HG03520 (cell line): ENCODE measurements at regions not wholly inside any gene's neighbourhood (a gene's known extent, or its start where the extent isn't known, plus 50 kb on each side); places are given as distances from the start of the nearest gene placed in this dataset.
"Not testable (repeated sequence)": the region's sequence is repeated elsewhere in the genome, so short reads cannot be mapped to it uniquely, and the experiment has no call there.

Experiments
- ATAC-seq: cut with Tn5 transposase; IDR thresholded peaks from one replicate; pipeline ENCODE4 v1.9.1; 2021; ENCODE audit warnings: mild to moderate bottlenecking, moderate library complexity; ENCODE audit not compliant: unreplicated experiment

GRCh38 chr11:42802201-42802899 lies 509.4 kb upstream of the API5 start:
- ATAC-seq: no peak

- ATAC-seq: no peak
Observed at GRCh38 chr11:42806191-42806590, 505.6 kb upstream of the API5 start.

GRCh38 chr11:42812361-42812760 lies 499.4 kb upstream of the API5 start:
- no peak for ATAC-seq

- no peak for ATAC-seq
Observed at GRCh38 chr11:42812960-42813359, 498.8 kb upstream of the API5 start.

- ATAC-seq: no peak
Observed at GRCh38 chr11:42816471-42816870, 495.3 kb upstream of the API5 start.

- ATAC-seq: no peak
Observed at GRCh38 chr11:42819126-42819525, 492.7 kb upstream of the API5 start.

- ATAC-seq: not testable (repeated sequence)
Observed at GRCh38 chr11:42822188-42822587, 489.6 kb upstream of the API5 start.

GRCh38 chr11:42823546-42823945 lies 488.2 kb upstream of the API5 start:
- ATAC-seq: no peak

GRCh38 chr11:42824067-42824466 lies 487.7 kb upstream of the API5 start:
- ATAC-seq: no peak

- ATAC-seq: no peak
Observed at GRCh38 chr11:42825598-42825997, 486.2 kb upstream of the API5 start.

- ATAC-seq: no peak
Observed at GRCh38 chr11:42827845-42828244, 484.0 kb upstream of the API5 start.

- no peak for ATAC-seq
Observed at GRCh38 chr11:42837994-42838393, 473.8 kb upstream of the API5 start.

GRCh38 chr11:42840176-42840829 lies 471.5 kb upstream of the API5 start:
- ATAC-seq: peak; percentile 93

GRCh38 chr11:42840860-42841259 lies 470.9 kb upstream of the API5 start:
- ATAC-seq: no peak

GRCh38 chr11:42841556-42841955 lies 470.2 kb upstream of the API5 start:
- ATAC-seq: no peak

- no peak for ATAC-seq
Observed at GRCh38 chr11:42849362-42849761, 462.4 kb upstream of the API5 start.

- ATAC-seq: no peak
Observed at GRCh38 chr11:42857344-42857743, 454.5 kb upstream of the API5 start.

- ATAC-seq: no peak
Observed at GRCh38 chr11:42870480-42870879, 441.3 kb upstream of the API5 start.

GRCh38 chr11:42873800-42874405 lies 437.9 kb upstream of the API5 start:
- ATAC-seq: not testable (repeated sequence)

- ATAC-seq: not testable (repeated sequence)
Observed at GRCh38 chr11:42881335-42881734, 430.5 kb upstream of the API5 start.

GRCh38 chr11:42890773-42891172 lies 421.0 kb upstream of the API5 start:
- no peak for ATAC-seq

- no peak for ATAC-seq
Observed at GRCh38 chr11:42901084-42901483, 410.7 kb upstream of the API5 start.
